Memory B cell (primary cell): ENCODE measurements at regions not wholly inside any gene's neighbourhood (a gene's known extent, or its start where the extent isn't known, plus 50 kb on each side); places are given as distances from the start of the nearest gene placed in this dataset.

Source experiments
- ATAC-seq: fragments of 150-1000 bp; cut with Tn5 transposase; 2 replicates; pipeline ENCODE4 v1.10.0; 2021; ENCODE audit warnings: low read depth, mild to moderate bottlenecking, moderate library complexity
- DNase-seq, 2 donors: peaks; one replicate each; pipeline ENCODE4 v3.0.0; 2022; ENCODE audit warnings: low spot score in 2 of 2
- H3K27ac Mint-ChIP-seq: one replicate; pipeline ENCODE4 v1.8.0; 2022; ENCODE audit warnings: mild to moderate bottlenecking, moderate library complexity, mixed read lengths
- H3K27me3 Mint-ChIP-seq: one replicate; pipeline ENCODE4 v1.8.0; 2022; ENCODE audit warnings: mixed read lengths
- H3K36me3 Mint-ChIP-seq: one replicate; pipeline ENCODE4 v1.8.0; 2022; ENCODE audit warnings: mild to moderate bottlenecking, mixed read lengths
- H3K4me1 Mint-ChIP-seq: one replicate; pipeline ENCODE4 v1.8.0; 2022; ENCODE audit warnings: mixed read lengths
- H3K4me3 Mint-ChIP-seq: one replicate; pipeline ENCODE4 v1.8.0; 2022; ENCODE audit warnings: mild to moderate bottlenecking, moderate library complexity, mixed read lengths
- H3K9me3 Mint-ChIP-seq: one replicate; pipeline ENCODE4 v1.8.0; 2022; ENCODE audit warnings: mixed read lengths

- no peaks in the 10 kb centered on the region for H3K4me1 Mint-ChIP-seq
- no peak overlapping the region for H3K4me3 Mint-ChIP-seq
- H3K27me3 Mint-ChIP-seq: peaks cover 4% of the 10 kb centered on the region
- ATAC-seq (no peak), DNase-seq (no peak)
- no peaks in the 10 kb centered on the region for H3K9me3 Mint-ChIP-seq
- H3K36me3 Mint-ChIP-seq: no peaks in the 10 kb centered on the region
- H3K27ac Mint-ChIP-seq: no peak overlapping the region
Measured at GRCh38 chr5:57844410-57844809, 361.8 kb upstream of the ACTBL2 start.

GRCh38 chr5:57843059-57843367 lies 360.4 kb upstream of the ACTBL2 start:
- no peaks in the 10 kb centered on the region for H3K4me1 Mint-ChIP-seq
- H3K9me3 Mint-ChIP-seq: no peaks in the 10 kb centered on the region

GRCh38 chr5:57842364-57843058 lies 359.9 kb upstream of the ACTBL2 start:
- Mint-ChIP-seq H3K4me1 (no peaks in the 10 kb centered on the region), H3K9me3 (no peaks in the 10 kb centered on the region), H3K27me3 (peaks cover 2% of the 10 kb centered on the region), H3K4me3 (no peak overlapping the region), H3K27ac (no peak overlapping the region), H3K36me3 (no peaks in the 10 kb centered on the region)
- no peak for DNase-seq
- no peak for ATAC-seq

More at GRCh38 chr5:57843059-57843367, 360.4 kb upstream of the ACTBL2 start:
- DNase-seq (no peak), ATAC-seq (no peak)
- Mint-ChIP-seq H3K36me3 (no peaks in the 10 kb centered on the region), H3K27me3 (peaks cover 4% of the 10 kb centered on the region), H3K27ac (no peak overlapping the region), H3K4me3 (no peak overlapping the region)

- H3K27ac Mint-ChIP-seq: no peak overlapping the region
- DNase-seq (no peak), ATAC-seq (no peak)
- H3K4me3 Mint-ChIP-seq: no peak overlapping the region
- H3K27me3 Mint-ChIP-seq: peaks cover 2% of the 10 kb centered on the region
- H3K9me3 Mint-ChIP-seq: no peaks in the 10 kb centered on the region
- no peaks in the 10 kb centered on the region for H3K4me1 Mint-ChIP-seq
- H3K36me3 Mint-ChIP-seq: no peaks in the 10 kb centered on the region
Measured at GRCh38 chr5:57841676-57842363, 359.2 kb upstream of the ACTBL2 start.

- Mint-ChIP-seq H3K27me3 (peaks cover 2% of the 10 kb centered on the region), H3K4me3 (no peak overlapping the region), H3K27ac (no peak overlapping the region), H3K36me3 (no peaks in the 10 kb centered on the region), H3K9me3 (no peaks in the 10 kb centered on the region), H3K4me1 (no peaks in the 10 kb centered on the region)
- DNase-seq: no peak
- no peak for ATAC-seq
Measured at GRCh38 chr5:57839437-57840079, 356.9 kb upstream of the ACTBL2 start.

- H3K4me3 Mint-ChIP-seq: no peak overlapping the region
- ATAC-seq: no peak
- H3K9me3 Mint-ChIP-seq: no peaks in the 10 kb centered on the region
- H3K4me1 Mint-ChIP-seq: no peaks in the 10 kb centered on the region
- no peaks in the 10 kb centered on the region for H3K36me3 Mint-ChIP-seq
- no peak for DNase-seq
- H3K27ac Mint-ChIP-seq: no peak overlapping the region
- peaks cover 2% of the 10 kb centered on the region for H3K27me3 Mint-ChIP-seq
Measured at GRCh38 chr5:57839025-57839424, 356.4 kb upstream of the ACTBL2 start.

GRCh38 chr5:57836921-57837320 lies 354.3 kb upstream of the ACTBL2 start:
- no peaks in the 10 kb centered on the region for H3K4me1 Mint-ChIP-seq
- H3K9me3 Mint-ChIP-seq: no peaks in the 10 kb centered on the region
- H3K27ac Mint-ChIP-seq: no peak overlapping the region
- no peak overlapping the region for H3K4me3 Mint-ChIP-seq
- no peaks in the 10 kb centered on the region for H3K36me3 Mint-ChIP-seq
- DNase-seq (no peak), ATAC-seq (no peak)
- H3K27me3 Mint-ChIP-seq: no peaks in the 10 kb centered on the region

- no peaks in the 10 kb centered on the region for H3K4me1 Mint-ChIP-seq
- H3K36me3 Mint-ChIP-seq: no peaks in the 10 kb centered on the region
Measured at GRCh38 chr5:57836331-57836730, 353.7 kb upstream of the ACTBL2 start.

GRCh38 chr5:57834829-57835608 lies 352.4 kb upstream of the ACTBL2 start:
- Mint-ChIP-seq H3K36me3 (no peaks in the 10 kb centered on the region), H3K27ac (no peak overlapping the region), H3K4me3 (no peak overlapping the region), H3K9me3 (no peaks in the 10 kb centered on the region), H3K4me1 (no peaks in the 10 kb centered on the region), H3K27me3 (no peaks in the 10 kb centered on the region)
- ATAC-seq (no peak), DNase-seq (no peak)

More at GRCh38 chr5:57836331-57836730, 353.7 kb upstream of the ACTBL2 start:
- Mint-ChIP-seq H3K27me3 (no peaks in the 10 kb centered on the region), H3K4me3 (no peak overlapping the region), H3K9me3 (no peaks in the 10 kb centered on the region), H3K27ac (no peak overlapping the region)
- ATAC-seq (no peak), DNase-seq (no peak)

- DNase-seq: no peak
- Mint-ChIP-seq H3K27ac (no peak overlapping the region), H3K9me3 (no peaks in the 10 kb centered on the region), H3K4me3 (no peak overlapping the region), H3K4me1 (no peaks in the 10 kb centered on the region), H3K36me3 (no peaks in the 10 kb centered on the region), H3K27me3 (no peaks in the 10 kb centered on the region)
- no peak for ATAC-seq
Measured at GRCh38 chr5:57833489-57833888, 350.9 kb upstream of the ACTBL2 start.

- ATAC-seq: no peak
- DNase-seq: no peak
- no peaks in the 10 kb centered on the region for H3K36me3 Mint-ChIP-seq
- H3K27me3 Mint-ChIP-seq: no peaks in the 10 kb centered on the region
- no peaks in the 10 kb centered on the region for H3K9me3 Mint-ChIP-seq
- no peaks in the 10 kb centered on the region for H3K4me1 Mint-ChIP-seq
- H3K4me3 Mint-ChIP-seq: no peak overlapping the region
- no peak overlapping the region for H3K27ac Mint-ChIP-seq
Measured at GRCh38 chr5:57832875-57833274, 350.3 kb upstream of the ACTBL2 start.

GRCh38 chr5:57831932-57832331 lies 349.3 kb upstream of the ACTBL2 start:
- no peaks in the 10 kb centered on the region for H3K36me3 Mint-ChIP-seq
- no peak overlapping the region for H3K27ac Mint-ChIP-seq
- no peaks in the 10 kb centered on the region for H3K27me3 Mint-ChIP-seq
- H3K4me3 Mint-ChIP-seq: no peak overlapping the region
- no peaks in the 10 kb centered on the region for H3K4me1 Mint-ChIP-seq
- DNase-seq: no peak
- no peak for ATAC-seq
- no peaks in the 10 kb centered on the region for H3K9me3 Mint-ChIP-seq

- no peaks in the 10 kb centered on the region for H3K36me3 Mint-ChIP-seq
- ATAC-seq: no peak
- H3K4me1 Mint-ChIP-seq: no peaks in the 10 kb centered on the region
- H3K27me3 Mint-ChIP-seq: peaks cover 2% of the 10 kb centered on the region
- no peak overlapping the region for H3K27ac Mint-ChIP-seq
- no peak for DNase-seq
- H3K4me3 Mint-ChIP-seq: no peak overlapping the region
- no peaks in the 10 kb centered on the region for H3K9me3 Mint-ChIP-seq
Measured at GRCh38 chr5:57831090-57831489, 348.5 kb upstream of the ACTBL2 start.

GRCh38 chr5:57828221-57828620 lies 345.6 kb upstream of the ACTBL2 start:
- no peak for DNase-seq
- H3K27me3 Mint-ChIP-seq: peaks cover 4% of the 10 kb centered on the region
- no peaks in the 10 kb centered on the region for H3K4me1 Mint-ChIP-seq
- H3K27ac Mint-ChIP-seq: no peak overlapping the region
- ATAC-seq: no peak
- H3K9me3 Mint-ChIP-seq: no peaks in the 10 kb centered on the region
- H3K36me3 Mint-ChIP-seq: no peaks in the 10 kb centered on the region
- no peak overlapping the region for H3K4me3 Mint-ChIP-seq
